HFFc6 (cell line): ENCODE measurements at regions not wholly inside any gene's neighbourhood (a gene's known extent, or its start where the extent isn't known, plus 50 kb on each side); places are given as distances from the start of the nearest gene placed in this dataset.

Source experiments
- DNase-seq: peaks from one replicate; pipeline ENCODE4 v3.0.0-alpha.2; 2018
- H3K27ac Mint-ChIP-seq: 2 replicates; pipeline ENCODE4 v1.8.0; 2020; ENCODE audit warnings: mild to moderate bottlenecking, mixed read lengths
- H3K27me3 Mint-ChIP-seq: 2 replicates; pipeline ENCODE4 v1.8.0; 2021; ENCODE audit warnings: mild to moderate bottlenecking, moderate library complexity, mixed read lengths; ENCODE audit not compliant: insufficient read depth
- H3K36me3 Mint-ChIP-seq: 2 replicates; pipeline ENCODE4 v1.8.0; 2021; ENCODE audit warnings: low read depth, mixed read lengths
- H3K4me1 Mint-ChIP-seq: 2 replicates; pipeline ENCODE4 v1.8.0; 2020; ENCODE audit warnings: low read depth, mixed read lengths
- H3K4me3 Mint-ChIP-seq: 2 replicates; pipeline ENCODE4 v1.8.0; 2020; ENCODE audit warnings: mild to moderate bottlenecking, moderate library complexity, mixed read lengths
- H3K9me3 Mint-ChIP-seq: 2 replicates; pipeline ENCODE4 v1.8.0; 2020; ENCODE audit warnings: mild to moderate bottlenecking, mixed read lengths
- CTCF ChIP-seq: fragments of 200-600 bp; sonication (generic); IDR thresholded peaks from 2 replicates; pipeline ENCODE4 v1.5.0; 2021; ENCODE audit warnings: antibody characterized with exemption, mild to moderate bottlenecking

- no peaks in the 10 kb centered on the region for H3K36me3 Mint-ChIP-seq
- no peak overlapping the region for H3K27ac Mint-ChIP-seq
- H3K4me3 Mint-ChIP-seq, result no peak overlapping the region
Measured at GRCh38 chr4:81541161-81541945, 69.6 kb upstream of the RASGEF1B start.

GRCh38 chr4:81538716-81539427 is 67.2 kb upstream of the RASGEF1B start:
- Mint-ChIP-seq H3K36me3 (no peaks in the 10 kb centered on the region), H3K4me1 (no peaks in the 10 kb centered on the region), H3K4me3 (no peak overlapping the region), H3K27ac (no peak overlapping the region), H3K9me3 (peaks cover 30% of the 10 kb centered on the region), H3K27me3 (no peaks in the 10 kb centered on the region)
- no peak for TF ChIP-seq CTCF
- DNase-seq, result no peak

More at GRCh38 chr4:81541161-81541945, 69.6 kb upstream of the RASGEF1B start:
- Mint-ChIP-seq H3K4me1 (no peaks in the 10 kb centered on the region), H3K9me3 (peaks cover 31% of the 10 kb centered on the region), H3K27me3 (no peaks in the 10 kb centered on the region)
- no peak for DNase-seq
- TF ChIP-seq CTCF, result no peak

- DNase-seq, result no peak
- peaks cover 26% of the 10 kb centered on the region for H3K9me3 Mint-ChIP-seq
- no peaks in the 10 kb centered on the region for H3K36me3 Mint-ChIP-seq
- H3K4me1 Mint-ChIP-seq, result no peaks in the 10 kb centered on the region
- TF ChIP-seq CTCF, result no peak
- no peak overlapping the region for H3K4me3 Mint-ChIP-seq
- no peaks in the 10 kb centered on the region; the same call in none of the 2 replicates for H3K27me3 Mint-ChIP-seq
- H3K27ac Mint-ChIP-seq, result no peak overlapping the region
Measured at GRCh38 chr4:81531410-81531809, 59.7 kb upstream of the RASGEF1B start.

- Mint-ChIP-seq H3K4me1 (no peaks in the 10 kb centered on the region), H3K27me3 (no peaks in the 10 kb centered on the region; the same call in none of the 2 replicates), H3K9me3 (peaks cover 28% of the 10 kb centered on the region), H3K36me3 (no peaks in the 10 kb centered on the region), H3K4me3 (no peak overlapping the region), H3K27ac (no peak overlapping the region)
- DNase-seq, result no peak
- no peak for TF ChIP-seq CTCF
Measured at GRCh38 chr4:81528979-81529378, 57.3 kb upstream of the RASGEF1B start.

GRCh38 chr4:81528200-81528599 is 56.5 kb upstream of the RASGEF1B start:
- Mint-ChIP-seq H3K27ac (no peak overlapping the region), H3K9me3 (peaks cover 28% of the 10 kb centered on the region), H3K4me3 (no peak overlapping the region), H3K36me3 (no peaks in the 10 kb centered on the region), H3K27me3 (no peaks in the 10 kb centered on the region; the same call in 1 of the 2 replicates), H3K4me1 (no peaks in the 10 kb centered on the region)
- no peak for DNase-seq
- no peak for TF ChIP-seq CTCF
